HepG2 (cell line): ENCODE measurements at regions not wholly inside any gene's neighbourhood (a gene's known extent, or its start where the extent isn't known, plus 50 kb on each side); places are given as distances from the start of the nearest gene placed in this dataset.

Experiments used
- ATAC-seq: fragments of 200-7000 bp; cut with Tn5 transposase; 3 replicates; pipeline ENCODE4 v1.9.1; 2020; ENCODE audit warnings: mild to moderate bottlenecking, moderate library complexity
- BruUV-seq: library from RNA; stranded (reverse); fragments of 400-500 nt; replicated peaks from 2 replicates; lab custom pipeline; 2021; lab: Mats Ljungman, UMichigan
- CTCF ChIA-PET: fragments of 300-600 bp; formaldehyde crosslinking; extraction: SDS; loops from one replicate; lab custom pipeline; 2021; ENCODE audit warnings: low total read pairs, inconsistent platforms, low intra/inter-chr PET ratio; lab: Yijun Ruan, JAX
- POLR2A ChIA-PET: fragments of 350-600 bp; sonication (Branson Sonifier 250); formaldehyde crosslinking; loops from one replicate; lab custom pipeline; 2020; ENCODE audit warnings: antibody characterized with exemption, inconsistent platforms; lab: Yijun Ruan, JAX
- DNase-seq: peaks from one replicate; pipeline ENCODE4 v3.0.0-alpha.2; 2015; ENCODE audit warnings: low spot score
- FAIRE-seq: peaks from 3 replicates; lab custom pipeline; 2011; peaks lifted over from hg19 to GRCh38; lab: Jason Lieb, UNC
- H2AFZ ChIP-seq: one replicate; pipeline ENCODE4 v1.6.1; 2011; ENCODE audit warnings: low read length, inconsistent platforms
- H3K27ac ChIP-seq: fragments of 300-600 bp; 3 replicates; pipeline ENCODE4 v1.8.0; 2011; ENCODE audit warnings: mixed run types, mild to moderate bottlenecking, mixed read lengths, low read length, inconsistent platforms; ENCODE audit not compliant: insufficient read depth; ENCODE audit errors: extremely low read length
- H3K27me3 ChIP-seq, 2 experiments: fragments of 200-600 bp in 1 of 2; 2 replicates in 1 of 2; 3 replicates in 1 of 2; pipeline versions ENCODE4 v1.6.0 to v1.8.0; 2011; ENCODE audit warnings: low read length in 2 of 2, mild to moderate bottlenecking in 2 of 2, moderate library complexity in 2 of 2, inconsistent platforms in 1 of 2; ENCODE audit not compliant: insufficient read depth in 2 of 2, control insufficient read depth in 1 of 2
- H3K36me3 ChIP-seq, 2 experiments: fragments of 200-600 bp in 1 of 2; replicated peaks in 1 of 2; 2 replicates in 1 of 2; 3 replicates in 1 of 2; pipeline versions ENCODE4 v1.5.1 to v1.8.0; 2011; ENCODE audit warnings: low read length in 2 of 2, inconsistent platforms in 1 of 2; ENCODE audit not compliant: insufficient read depth in 2 of 2, control insufficient read depth in 1 of 2
- H3K4me1 ChIP-seq: 2 replicates; pipeline ENCODE4 v1.5.1; 2012; ENCODE audit warnings: low read length, inconsistent platforms; ENCODE audit not compliant: insufficient read depth
- H3K4me2 ChIP-seq: 2 replicates; pipeline ENCODE4 v1.6.0; 2011; ENCODE audit warnings: low read depth, low read length, inconsistent platforms
- H3K4me3 ChIP-seq, 3 experiments: fragments of 200-600 bp in 1 of 3; sonication (generic), shearing (Covaris generic) in 1 of 3; replicated peaks in 1 of 3; 2 replicates each; pipeline ENCODE4 v1.5.1; 2011 to 2016; ENCODE audit warnings: low read length in 3 of 3, inconsistent platforms in 2 of 3, low read depth in 2 of 3, mild to moderate bottlenecking in 2 of 3, control low read depth in 1 of 3, mixed read lengths in 1 of 3; ENCODE audit not compliant: insufficient read depth in 1 of 3
- H3K79me2 ChIP-seq: one replicate; pipeline ENCODE4 v1.6.1; 2011; ENCODE audit warnings: low read length, inconsistent platforms; ENCODE audit not compliant: insufficient read depth
- H3K9ac ChIP-seq: 2 replicates; pipeline ENCODE4 v1.6.0; 2011; ENCODE audit warnings: mild to moderate bottlenecking, low read depth, low read length, inconsistent platforms; ENCODE audit not compliant: insufficient read depth
- H3K9me3 ChIP-seq: 2 replicates; pipeline ENCODE4 v1.5.1; 2012; ENCODE audit warnings: mild to moderate bottlenecking, low read length
- H4K20me1 ChIP-seq: 2 replicates; pipeline ENCODE4 v1.6.0; 2011; ENCODE audit warnings: inconsistent platforms, mild to moderate bottlenecking, low read length, moderate library complexity; ENCODE audit not compliant: insufficient read depth
- MLX ChIP-seq: IDR thresholded peaks from 2 replicates; pipeline ENCODE4 v1.6.1; 2016
- ZNF282 ChIP-seq: fragments of 450-650 bp; IDR thresholded peaks from 2 replicates; pipeline ENCODE4 v1.6.1; 2018; ENCODE audit not compliant: partially characterized antibody
- ZNF704 ChIP-seq: sonication (generic); formaldehyde crosslinking; IDR thresholded peaks from 2 replicates; pipeline ENCODE4 v1.8.1; 2023; ENCODE audit warnings: mild to moderate bottlenecking, inconsistent platforms, moderate library complexity, missing genetic modification reagents, borderline replicate concordance
- ZSCAN5A ChIP-seq: sonication (generic); formaldehyde crosslinking; IDR thresholded peaks from 2 replicates; pipeline ENCODE4 v1.8.0; 2022; ENCODE audit warnings: mild to moderate bottlenecking, missing genetic modification reagents, borderline replicate concordance
- WGBS: methylation state at CpG from one replicate; pipeline ENCODE4 v1.1.6; 2017; ENCODE audit warnings: low lambda C conversion rate; 5-methylcytosine and 5-hydroxymethylcytosine counted together
- in situ Hi-C: cut with HindIII; loops from 2 replicates; pipeline ENCODE4 v1.10.0; 2017; ENCODE audit warnings: low pct_unique_long_range_greater_than_20kb; ENCODE audit not compliant: extremely low pct_ligation_motif_present
- intact Hi-C: fragments of 100-400 bp; cut with micrococcal nuclease; formaldehyde crosslinking; loops from one replicate; pipeline ENCODE4 v1.10.0; 2022; ENCODE audit not compliant: unreplicated experiment
- TF ChIP-seq, protein P1 (sequence below): IDR thresholded peaks from 2 replicates; pipeline ENCODE4 v1.6.1; 2012; ENCODE audit warnings: inconsistent platforms

GRCh38 chr13:106712381-106712780, 144.4 kb upstream of the ARGLU1 start (continued):
- no peak for TF ChIP-seq ZNF704 (CRISPR knock-in tag)
- TF ChIP-seq, protein P1, sequence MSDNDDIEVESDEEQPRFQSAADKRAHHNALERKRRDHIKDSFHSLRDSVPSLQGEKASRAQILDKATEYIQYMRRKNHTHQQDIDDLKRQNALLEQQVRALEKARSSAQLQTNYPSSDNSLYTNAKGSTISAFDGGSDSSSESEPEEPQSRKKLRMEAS: no peak

- CTCF ChIA-PET: no interaction called here
- no peaks in the 10 kb centered on the region for H3K27me3 ChIP-seq
- no peaks in the 10 kb centered on the region for H4K20me1 ChIP-seq
- H3K9ac ChIP-seq: no peak overlapping the region
- POLR2A ChIA-PET: no interaction called here
- no peak overlapping the region for H2AFZ ChIP-seq
- in situ Hi-C loops (no loop called here), intact Hi-C loops (no loop called here)
- H3K9me3 ChIP-seq: no peaks in the 10 kb centered on the region
- H3K4me3 ChIP-seq: no peak overlapping the region
- no peak overlapping the region for H3K4me2 ChIP-seq
- no TSS peak for BruUV-seq
- no peaks in the 10 kb centered on the region for H3K4me1 ChIP-seq
- TF ChIP-seq MLX (CRISPR knock-in tag): no peak
- TF ChIP-seq ZSCAN5A (CRISPR knock-in tag): no peak
- no peak for TF ChIP-seq ZNF282
- TF ChIP-seq, all 625 proteins: peak for 0
- DNase-seq (no peak), FAIRE-seq (no peak), ATAC-seq (no peak)
- Histone ChIP-seq H3K27ac (no peak overlapping the region), H3K36me3 (no peaks in the 10 kb centered on the region), H3K79me2 (no peaks in the 10 kb centered on the region)
- 39% methylated on average over 7 of the region's 7 CpGs for WGBS
Measured at GRCh38 chr13:106710266-106710665, 142.3 kb upstream of the ARGLU1 start.
